Coronary artery (tissue), 2 donors: ENCODE measurements at regions not wholly inside any gene's neighbourhood (a gene's known extent, or its start where the extent isn't known, plus 50 kb on each side); places are given as distances from the start of the nearest gene placed in this dataset.

Source experiments
- DNase-seq: peaks from one replicate; pipeline ENCODE4 v3.0.0-alpha.2; 2017; ENCODE audit warnings: low spot score
- H3K27ac ChIP-seq, 2 donors: fragments of 200-600 bp; sonication (generic); one replicate each; pipeline ENCODE4 v1.5.1; 2016 to 2019
- H3K4me3 ChIP-seq: fragments of 200-600 bp; sonication (generic); 2 replicates; pipeline ENCODE4 v1.5.1; 2016; ENCODE audit warnings: mild to moderate bottlenecking, moderate library complexity
- CTCF ChIP-seq: fragments of 200-600 bp; sonication (generic); IDR thresholded peaks from one replicate; pipeline ENCODE4 v1.5.1; 2019; ENCODE audit warnings: antibody characterized with exemption

- Histone ChIP-seq H3K4me3 (no peak overlapping the region), H3K27ac (no peak overlapping the region)
- no peak for DNase-seq
- TF ChIP-seq CTCF: no peak
Measured at GRCh38 chr3:153330901-153331300, 168.9 kb downstream of the RAP2B start.

GRCh38 chr3:153331676-153332075, 169.7 kb downstream of the RAP2B start:
- TF ChIP-seq CTCF: no peak
- Histone ChIP-seq H3K27ac (no peak overlapping the region), H3K4me3 (no peak overlapping the region)
- DNase-seq: no peak

GRCh38 chr3:153334558-153334957, 172.5 kb downstream of the RAP2B start:
- no peak for TF ChIP-seq CTCF
- no peak for DNase-seq
- Histone ChIP-seq H3K4me3 (no peak overlapping the region), H3K27ac (no peak overlapping the region)

- H3K27ac ChIP-seq: no peak overlapping the region
- H3K4me3 ChIP-seq: no peak overlapping the region
- TF ChIP-seq CTCF: no peak
- DNase-seq: no peak
Measured at GRCh38 chr3:153337369-153337768, 175.3 kb downstream of the RAP2B start.

GRCh38 chr3:153338487-153338886, 176.5 kb downstream of the RAP2B start:
- Histone ChIP-seq H3K4me3 (no peak overlapping the region), H3K27ac (no peak overlapping the region)
- no peak for DNase-seq
- TF ChIP-seq CTCF: no peak

- no peak for DNase-seq
- Histone ChIP-seq H3K4me3 (no peak overlapping the region), H3K27ac (no peak overlapping the region)
- no peak for TF ChIP-seq CTCF
Measured at GRCh38 chr3:153339065-153339464, 177.0 kb downstream of the RAP2B start.

- no peak for DNase-seq
- TF ChIP-seq CTCF: no peak
- no peak overlapping the region for H3K4me3 ChIP-seq
- no peak overlapping the region for H3K27ac ChIP-seq
Measured at GRCh38 chr3:153343988-153344782, 182.2 kb downstream of the RAP2B start.
